ENCODE measurements at regions not wholly inside any gene's neighbourhood (a gene's known extent, or its start where the extent isn't known, plus 50 kb on each side); places are given as distances from the start of the nearest gene placed in this dataset.

GRCh38 chr6:12403947-12404647 is 113.9 kb downstream of the EDN1 start:
- no peak for TF ChIP-seq POLR2A (IDR thresholded peaks at IDR 0.05; ENCODE audit: low read length)
- no peak for TF ChIP-seq GATA1 (IDR thresholded peaks at IDR 0.05; ENCODE audit: low read depth, low read length)
